GM19193 (cell line): ENCODE measurements at regions not wholly inside any gene's neighbourhood (a gene's known extent, or its start where the extent isn't known, plus 50 kb on each side); places are given as distances from the start of the nearest gene placed in this dataset.

ENCODE experiments used
- POLR2A ChIP-seq: IDR thresholded peaks from 4 replicates; pipeline ENCODE4 v1.6.1; 2011; ENCODE audit not compliant: insufficient read depth, insufficient read length; ENCODE audit errors: extremely low read depth

DNA sequence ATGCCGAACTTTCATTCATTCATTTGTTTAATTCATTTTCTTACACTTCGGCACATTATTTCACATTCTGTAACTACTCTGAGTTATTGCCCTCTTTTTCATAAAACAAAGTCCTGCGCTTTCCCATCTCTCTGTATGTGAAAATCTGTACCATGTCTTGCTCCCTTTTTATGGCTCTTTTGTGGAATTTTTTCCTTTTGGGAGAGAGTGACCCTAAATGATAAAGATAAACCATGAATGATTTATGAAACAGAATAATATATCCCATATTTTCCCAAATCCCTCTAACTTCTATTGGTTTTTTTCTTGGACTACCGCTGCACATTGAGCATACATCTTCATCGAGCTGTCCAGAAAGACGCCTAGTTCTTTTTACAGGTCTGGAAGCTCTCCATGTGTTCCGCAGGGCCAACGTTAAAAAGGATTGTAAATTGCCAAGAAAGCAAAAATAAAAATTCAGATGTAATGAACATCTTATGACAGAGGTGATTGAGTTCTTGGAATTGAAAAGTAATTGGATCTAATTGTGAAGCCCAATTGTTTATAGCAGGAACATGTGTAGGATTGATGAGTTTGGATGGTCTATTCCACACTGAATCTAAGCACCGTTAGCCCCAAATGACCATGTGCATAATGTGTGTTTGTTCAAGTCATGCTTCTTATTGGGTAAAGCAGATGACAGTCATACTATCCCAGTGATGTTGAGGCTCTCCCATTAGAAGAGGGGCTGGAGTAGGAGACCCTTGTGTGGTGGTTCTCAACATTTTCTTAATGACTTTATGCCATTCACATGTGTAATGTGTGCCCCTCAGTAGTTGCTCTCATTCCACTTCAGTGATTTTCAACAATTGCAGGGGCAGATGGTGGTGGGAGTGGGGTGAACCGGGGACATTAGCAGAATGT lies 378.9 kb downstream of the DLEU7 start:
- no peak for TF ChIP-seq POLR2A

DNA sequence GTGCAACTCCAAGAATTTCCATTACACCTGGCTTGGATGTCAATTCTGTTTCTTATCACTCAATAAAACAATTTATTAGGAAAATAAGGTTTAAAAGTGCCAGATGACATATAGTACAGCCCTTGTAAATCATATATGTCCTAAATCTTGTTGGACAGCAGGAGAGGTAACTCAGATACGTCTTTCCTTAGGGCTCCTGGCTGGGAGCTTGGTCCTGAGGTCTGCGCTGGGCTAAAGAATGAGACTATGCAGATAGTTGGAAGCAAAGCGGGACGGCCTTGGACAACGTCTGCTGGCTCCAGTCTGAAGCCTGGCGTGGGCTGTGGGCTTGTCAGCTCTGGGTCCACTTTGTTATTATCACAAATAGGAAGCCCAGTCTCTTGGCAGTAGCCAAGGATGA lies 377.0 kb downstream of the DLEU7 start:
- no peak for TF ChIP-seq POLR2A

DNA sequence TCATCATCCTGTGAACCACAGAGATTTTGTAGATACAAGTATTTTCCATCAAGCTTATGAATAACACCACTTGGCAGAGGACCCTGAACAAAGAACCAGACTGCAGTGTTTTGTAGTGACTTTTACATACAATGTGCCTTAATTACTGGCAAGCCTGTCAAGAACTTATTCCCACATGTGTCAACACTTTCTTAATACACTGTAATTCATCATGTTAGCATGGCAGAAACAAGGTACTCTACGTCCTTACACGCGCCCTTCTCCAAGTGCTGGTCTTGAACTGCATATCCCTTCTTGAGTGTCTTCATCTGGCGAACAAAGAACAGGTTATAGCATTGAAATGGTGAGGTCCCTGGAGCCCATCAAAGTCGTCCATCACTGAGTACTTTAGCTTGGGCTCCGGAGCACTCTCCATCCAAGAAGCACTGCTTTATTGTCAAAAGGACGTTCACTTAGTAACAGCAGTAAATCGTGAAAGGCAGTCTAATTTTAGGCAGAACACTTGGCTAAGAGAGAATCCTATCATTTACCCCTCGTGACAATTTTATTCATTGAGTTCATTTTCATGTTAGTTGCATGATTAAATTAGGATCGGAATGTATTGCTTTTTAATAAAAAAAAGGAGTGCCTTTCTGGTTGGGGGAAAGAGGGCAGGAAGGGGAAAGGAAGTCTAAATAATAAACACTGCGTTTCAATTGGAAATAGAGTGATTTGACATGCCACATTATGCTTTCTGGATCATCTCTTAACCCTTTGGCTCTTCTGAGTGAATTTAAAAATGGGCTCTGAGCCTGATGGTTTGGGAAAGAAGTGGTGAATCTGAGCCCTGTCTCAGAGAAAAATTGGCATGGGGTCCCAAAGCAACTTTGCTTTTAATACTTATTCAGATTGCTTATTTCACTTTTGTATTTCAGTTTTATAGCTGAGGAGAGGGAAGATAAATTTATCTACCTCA lies 376.1 kb downstream of the DLEU7 start:
- no peak for TF ChIP-seq POLR2A

DNA sequence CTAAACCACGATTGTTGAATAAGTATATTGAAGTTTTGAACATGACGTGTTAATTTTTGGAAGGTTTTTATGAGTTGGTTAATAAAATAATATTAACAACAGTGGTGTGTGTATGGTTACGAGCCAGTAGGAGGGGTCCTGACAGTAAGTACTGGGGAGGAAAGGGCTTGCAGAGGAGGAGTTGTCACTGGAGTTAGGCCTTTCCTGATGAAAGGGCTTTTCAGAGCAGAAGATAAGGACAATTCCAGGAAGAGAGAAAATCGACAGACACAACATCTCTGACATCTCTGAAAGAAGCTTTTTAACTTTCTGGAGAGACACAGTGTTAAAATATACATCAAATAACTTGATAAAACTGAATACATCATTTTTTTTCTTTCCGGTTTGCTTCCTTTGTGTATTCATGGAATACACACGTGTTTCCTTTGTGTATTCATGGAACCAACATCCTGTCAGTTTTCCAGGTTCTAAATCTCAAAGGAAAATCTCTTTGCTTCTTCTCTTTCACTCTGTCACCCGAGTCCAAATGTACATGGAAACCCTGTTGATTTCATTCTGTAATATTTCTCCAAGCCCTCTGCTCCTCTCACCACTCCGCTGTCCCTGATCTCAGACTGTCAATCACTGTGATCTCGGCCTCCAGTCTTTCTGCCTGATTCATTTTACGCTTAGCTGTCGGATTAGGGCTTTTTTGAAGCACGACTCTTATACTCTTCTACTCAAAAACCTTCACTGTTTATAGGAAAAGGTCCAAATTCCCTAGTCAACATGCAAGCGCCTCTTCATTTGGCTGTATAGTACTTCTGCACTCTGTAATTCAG lies 374.4 kb downstream of the DLEU7 start:
- TF ChIP-seq POLR2A = no peak

DNA sequence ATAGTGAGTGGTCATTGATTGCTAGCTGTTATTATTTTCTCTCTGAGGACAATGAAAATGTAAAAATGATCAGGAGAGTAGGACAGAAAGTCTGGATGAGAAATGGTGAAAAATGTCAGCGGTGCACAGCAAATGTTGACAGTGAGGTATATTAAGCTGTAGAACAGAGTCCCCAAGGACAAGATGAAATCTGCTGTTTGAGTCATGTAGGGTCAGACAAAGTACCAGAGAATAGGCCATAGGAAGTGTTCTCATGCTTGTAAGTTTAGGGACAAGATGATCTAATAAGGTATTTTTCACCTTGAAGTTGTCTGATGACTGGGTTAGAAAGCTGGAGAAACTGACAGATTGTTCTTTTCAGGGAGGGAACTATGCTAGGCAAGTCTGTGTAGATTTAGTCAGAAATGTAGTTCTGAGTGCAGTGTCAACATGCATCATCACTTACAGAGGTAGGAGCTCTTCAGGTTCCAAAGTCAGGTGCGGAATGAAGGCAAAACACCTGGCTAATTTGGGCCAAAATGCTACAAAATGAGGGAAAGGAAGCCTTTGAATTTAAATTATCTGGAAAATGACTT lies 369.3 kb downstream of the DLEU7 start:
- TF ChIP-seq POLR2A = no peak

DNA sequence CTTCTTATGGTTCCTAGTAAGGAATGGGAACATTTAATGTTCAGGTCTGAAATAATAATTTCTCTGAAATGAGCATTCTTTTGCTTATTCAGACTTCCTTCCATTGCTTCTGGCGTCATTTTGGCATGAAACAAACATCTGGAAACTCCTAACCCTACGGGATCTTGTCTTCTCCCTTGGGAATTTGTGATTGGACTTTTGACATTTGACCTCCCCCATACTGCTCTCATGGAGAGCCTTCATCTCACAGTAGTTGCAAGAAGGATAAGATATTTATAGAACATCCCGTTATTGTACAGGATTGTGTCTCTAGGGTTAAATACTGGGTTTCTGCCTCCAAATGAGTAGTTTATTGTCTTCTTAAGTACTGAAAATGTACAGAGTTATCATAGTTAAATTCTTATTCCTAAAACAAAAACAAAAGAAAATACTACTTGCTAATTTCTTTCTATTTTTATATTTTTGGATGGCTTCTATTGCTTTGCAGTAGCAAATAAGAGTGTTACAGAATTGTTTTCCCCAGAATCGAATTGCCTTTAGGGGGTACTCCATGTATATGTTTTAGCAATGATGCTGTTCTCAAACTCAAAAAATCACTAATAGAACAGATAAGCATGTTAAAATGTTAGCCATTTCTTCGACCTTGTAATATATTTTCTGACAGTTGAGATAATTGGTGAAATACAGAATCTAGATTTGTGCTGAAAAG lies 366.8 kb downstream of the DLEU7 start:
- no peak for TF ChIP-seq POLR2A

DNA sequence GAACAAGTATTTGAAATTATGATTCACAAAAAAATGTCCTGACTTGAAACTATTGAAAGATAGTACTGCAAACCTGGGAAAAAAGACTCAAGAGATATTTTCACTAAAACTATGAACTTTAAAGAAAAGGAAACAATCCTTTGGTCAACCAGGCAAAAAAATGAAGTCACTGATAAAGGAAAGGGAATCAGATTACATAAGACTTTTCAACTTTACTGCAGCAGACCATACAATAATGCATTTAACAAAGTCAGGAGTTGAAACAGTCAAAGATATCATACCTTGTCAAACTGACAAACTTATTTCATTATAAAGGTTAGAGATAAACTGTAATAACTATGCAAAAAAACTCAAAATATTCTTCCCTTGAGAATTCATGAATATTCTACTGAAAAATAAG lies 361.6 kb downstream of the DLEU7 start:
- no peak for TF ChIP-seq POLR2A

DNA sequence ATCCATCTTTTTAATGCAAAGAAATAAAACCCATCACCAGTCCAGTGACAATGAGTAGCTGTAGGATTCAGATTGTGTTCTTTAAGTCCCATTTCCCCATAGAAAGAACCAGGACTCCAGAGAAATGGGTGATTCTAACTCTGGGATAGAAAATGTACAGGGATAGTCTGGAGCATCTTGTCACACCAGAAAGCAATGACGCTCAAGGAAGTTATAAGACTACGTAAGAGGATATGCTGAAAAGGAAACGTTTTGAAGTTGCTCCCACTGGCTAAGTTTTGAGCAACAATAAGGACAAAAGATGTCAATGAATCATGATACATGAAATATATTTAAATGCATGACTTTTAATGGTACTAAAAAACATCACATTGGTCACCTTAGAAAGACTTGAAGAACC lies 360.1 kb downstream of the DLEU7 start:
- TF ChIP-seq POLR2A = no peak

DNA sequence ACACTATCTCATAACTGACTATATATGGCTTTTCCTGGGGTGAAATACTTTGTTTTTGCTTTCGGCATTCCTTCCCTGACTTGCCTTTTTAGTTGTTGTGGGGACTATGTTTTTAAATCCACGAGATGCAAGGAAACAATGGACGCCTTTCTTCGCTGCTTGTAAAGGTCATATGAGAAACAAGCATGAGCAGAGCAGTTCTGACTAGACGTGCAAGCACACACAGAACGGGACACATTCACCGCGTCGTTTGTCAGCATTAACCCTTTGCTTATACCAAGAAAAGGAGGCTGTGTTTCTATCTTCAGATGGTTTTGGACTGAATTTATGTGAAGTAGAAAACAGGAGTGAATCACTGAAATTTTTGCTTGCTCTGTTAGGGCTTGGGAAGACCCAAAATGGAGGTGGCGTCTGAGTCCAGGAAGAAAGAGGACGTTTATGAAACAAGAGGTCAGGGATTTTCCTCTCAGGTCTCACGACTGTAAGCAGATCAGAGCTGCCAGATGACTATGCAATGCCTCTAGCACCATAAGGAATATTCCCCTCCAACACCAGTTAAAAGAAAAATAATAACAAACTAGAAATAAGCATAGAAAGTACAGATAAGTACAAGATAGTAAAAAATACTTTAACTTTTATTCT lies 358.9 kb downstream of the DLEU7 start:
- no peak for TF ChIP-seq POLR2A

DNA sequence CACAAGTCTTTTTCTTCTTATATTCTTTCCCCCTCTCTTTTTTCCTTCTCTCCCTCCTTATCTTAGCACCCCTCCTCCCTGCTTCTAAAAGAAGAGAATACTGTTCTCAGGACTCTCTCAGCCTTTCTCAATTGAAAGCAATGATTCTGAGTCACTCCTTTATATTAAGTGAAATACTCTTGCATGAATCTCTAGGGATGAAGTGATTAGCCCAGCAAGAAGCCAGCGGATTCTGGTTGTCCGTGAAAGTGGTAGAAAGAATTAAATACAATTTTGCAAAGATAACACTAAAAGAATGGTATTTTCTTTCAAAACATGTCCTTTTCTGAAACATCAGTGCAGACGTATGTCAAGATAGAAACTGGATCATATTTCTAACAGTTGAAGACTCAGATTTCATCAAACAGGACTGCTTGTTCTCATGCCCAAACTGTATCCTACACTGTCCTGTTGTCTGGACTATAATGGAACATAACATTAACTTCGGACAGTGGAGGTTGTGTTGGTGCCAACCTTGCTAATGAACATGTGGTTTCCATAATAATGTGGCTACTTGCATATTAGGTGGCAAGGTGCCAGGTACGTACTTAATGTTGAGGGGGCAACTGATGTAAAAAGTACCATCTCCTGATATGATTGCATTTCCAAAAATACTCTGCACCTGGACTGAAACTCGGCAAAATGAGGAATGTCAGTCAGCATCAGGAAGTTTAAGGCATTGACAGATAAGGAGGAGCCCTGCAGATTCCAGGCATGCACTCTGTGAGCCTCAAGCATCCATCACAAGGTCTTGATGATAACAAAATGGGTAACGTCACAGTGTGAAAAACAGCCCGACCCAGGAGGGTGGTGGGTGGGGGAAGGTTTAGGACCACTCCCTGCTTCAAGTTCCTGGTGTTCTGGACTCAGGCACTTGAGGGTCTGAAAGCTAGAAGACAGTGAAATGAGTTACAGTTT lies 357.2 kb downstream of the DLEU7 start:
- TF ChIP-seq POLR2A = no peak

DNA sequence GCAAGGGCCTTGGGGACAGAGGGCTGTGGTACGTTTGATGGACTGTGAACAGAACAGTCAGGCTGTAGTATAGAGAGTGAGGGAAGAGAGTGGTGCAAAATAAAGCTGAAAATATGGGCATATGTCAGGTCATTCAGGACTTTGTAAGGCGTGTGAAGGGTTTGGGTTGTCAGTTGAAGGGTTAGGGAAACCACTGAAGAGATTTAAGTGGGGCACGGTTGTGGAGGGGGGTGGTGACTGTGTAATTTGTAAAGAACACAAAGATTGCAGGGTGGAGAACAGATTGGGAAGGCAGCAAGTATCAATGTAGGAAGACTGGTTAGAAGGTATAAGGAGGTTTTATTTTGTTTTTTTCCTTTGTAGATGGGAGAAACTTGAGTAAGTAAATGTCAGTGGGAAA lies 349.8 kb downstream of the DLEU7 start:
- TF ChIP-seq POLR2A = no peak

DNA sequence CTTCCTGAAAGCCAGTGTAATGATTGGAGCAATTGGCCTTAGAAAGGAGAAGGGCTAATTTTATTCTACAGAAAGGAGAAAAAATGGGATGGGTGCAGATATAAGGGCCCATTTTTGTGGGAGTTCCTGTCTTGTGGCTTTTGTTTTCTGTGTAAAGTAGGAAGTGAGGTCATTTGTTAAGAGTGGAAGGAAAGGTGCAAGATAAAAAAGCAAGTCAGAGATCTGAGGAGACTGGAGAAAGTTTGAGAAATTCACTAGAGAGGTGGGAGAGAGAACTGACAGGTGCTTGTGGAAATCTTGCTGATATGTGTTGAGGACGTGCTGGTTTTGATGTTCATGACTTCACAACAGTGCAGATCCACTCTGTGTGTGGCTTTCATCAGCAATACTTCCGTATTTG lies 349.4 kb downstream of the DLEU7 start:
- TF ChIP-seq POLR2A = no peak
